ENCODE measurements at regions not wholly inside any gene's neighbourhood (a gene's known extent, or its start where the extent isn't known, plus 50 kb on each side); places are given as distances from the start of the nearest gene placed in this dataset.

- H3K36me3 ChIP-seq, result no peaks in the 10 kb centered on the region
- 76 to 77% methylated on average over 4 of the region's 4 CpGs for WGBS, 2 donors (ENCODE audit: low coverage in 1 of 2)
- no peak for TF ChIP-seq POLR2A (IDR thresholded peaks at IDR 0.05)
- TF ChIP-seq CTCF (IDR thresholded peaks at IDR 0.05), result no peak
- TF ChIP-seq POLR2AphosphoS5 (IDR thresholded peaks at IDR 0.05), result no peak
- no peak for TF ChIP-seq EP300 (IDR thresholded peaks at IDR 0.05)
- ATAC-seq, result no peak
- no peak overlapping the region for H3K4me3 ChIP-seq
- no peak overlapping the region for H3K27ac ChIP-seq
- H3K9me3 ChIP-seq, result peaks cover 0 to 12% (median 0%) of the 10 kb centered on the region in 3 donors
- peaks cover 8% of the 10 kb centered on the region for H3K27me3 ChIP-seq
- no peaks in the 10 kb centered on the region for H3K4me1 ChIP-seq
These were observed 150.7 kb upstream of the DYNLRB2 start for GRCh38 chr16:80390046-80390445.

- Histone ChIP-seq H3K9me3 (peaks cover 0 to 9% (median 0%) of the 10 kb centered on the region in 3 donors), H3K4me1 (no peaks in the 10 kb centered on the region), H3K4me3 (no peak overlapping the region), H3K27me3 (peaks cover 9% of the 10 kb centered on the region), H3K36me3 (no peaks in the 10 kb centered on the region), H3K27ac (no peak overlapping the region)
- WGBS, 2 donors (ENCODE audit: low coverage in 1 of 2), result 56 to 71% methylated on average over 1 to 3 of the region's 9 CpGs
- TF ChIP-seq POLR2AphosphoS5 (IDR thresholded peaks at IDR 0.05), result no peak
- TF ChIP-seq EP300 (IDR thresholded peaks at IDR 0.05), result no peak
- TF ChIP-seq CTCF (IDR thresholded peaks at IDR 0.05), result no peak
- TF ChIP-seq POLR2A (IDR thresholded peaks at IDR 0.05), result no peak
- no peak for ATAC-seq
These were observed 151.5 kb upstream of the DYNLRB2 start for GRCh38 chr16:80389338-80389737.

- ATAC-seq, result no peak
- WGBS, 2 donors (ENCODE audit: low coverage in 1 of 2), result 76 to 96% methylated on average over 4 to 6 of the region's 15 CpGs
- no peaks in the 10 kb centered on the region for H3K4me1 ChIP-seq
- no peak overlapping the region for H3K27ac ChIP-seq
- H3K4me3 ChIP-seq, result no peak overlapping the region
- no peaks in the 10 kb centered on the region for H3K36me3 ChIP-seq
- peaks cover 19% of the 10 kb centered on the region for H3K27me3 ChIP-seq
- no peaks in the 10 kb centered on the region for H3K9me3 ChIP-seq
- TF ChIP-seq POLR2A (IDR thresholded peaks at IDR 0.05) (no peak), POLR2AphosphoS5 (IDR thresholded peaks at IDR 0.05) (no peak), EP300 (IDR thresholded peaks at IDR 0.05) (no peak), CTCF (IDR thresholded peaks at IDR 0.05) (no peak)
These were observed 153.4 kb upstream of the DYNLRB2 start for GRCh38 chr16:80387318-80387921.

- ATAC-seq, result no peak
- Histone ChIP-seq H3K4me1 (no peaks in the 10 kb centered on the region), H3K27ac (no peak overlapping the region), H3K27me3 (peaks cover 19% of the 10 kb centered on the region), H3K36me3 (no peaks in the 10 kb centered on the region), H3K4me3 (no peak overlapping the region), H3K9me3 (no peaks in the 10 kb centered on the region)
- TF ChIP-seq CTCF (IDR thresholded peaks at IDR 0.05) (no peak), EP300 (IDR thresholded peaks at IDR 0.05) (no peak), POLR2A (IDR thresholded peaks at IDR 0.05) (no peak), POLR2AphosphoS5 (IDR thresholded peaks at IDR 0.05) (no peak)
These were observed 155.9 kb upstream of the DYNLRB2 start for GRCh38 chr16:80384862-80385261.

GRCh38 chr16:80380514-80380913 is 160.3 kb upstream of the DYNLRB2 start:
- ATAC-seq, result no peak
- Histone ChIP-seq H3K4me3 (no peak overlapping the region), H3K27ac (no peak overlapping the region), H3K4me1 (no peaks in the 10 kb centered on the region), H3K27me3 (peaks cover 10% of the 10 kb centered on the region), H3K36me3 (no peaks in the 10 kb centered on the region), H3K9me3 (no peaks in the 10 kb centered on the region)
- WGBS, 2 donors (ENCODE audit: low coverage in 1 of 2), result 83% methylated on average over 2 to 4 of the region's 4 CpGs
- no peak for TF ChIP-seq POLR2A (IDR thresholded peaks at IDR 0.05)
- TF ChIP-seq EP300 (IDR thresholded peaks at IDR 0.05), result no peak
- no peak for TF ChIP-seq CTCF (IDR thresholded peaks at IDR 0.05)
- TF ChIP-seq POLR2AphosphoS5 (IDR thresholded peaks at IDR 0.05), result no peak
